Gastroesophageal sphincter (tissue), 3 donors: ENCODE measurements at regions not wholly inside any gene's neighbourhood (a gene's known extent, or its start where the extent isn't known, plus 50 kb on each side); places are given as distances from the start of the nearest gene placed in this dataset.

Source experiments
- EP300 ChIP-seq: sonication (generic); formaldehyde crosslinking; IDR thresholded peaks from one replicate; pipeline ENCODE4 v1.6.1; 2017; ENCODE audit warnings: antibody characterized with exemption, mild to moderate bottlenecking
- POLR2A ChIP-seq, 2 donors: fragments of 450-650 bp; IDR thresholded peaks; one replicate each; pipeline ENCODE4 v1.6.1; 2017; ENCODE audit warnings: antibody characterized with exemption in 2 of 2, mild to moderate bottlenecking in 2 of 2, moderate library complexity in 1 of 2
- POLR2AphosphoS5 ChIP-seq: sonication (generic); formaldehyde crosslinking; IDR thresholded peaks from one replicate; pipeline ENCODE4 v1.6.1; 2017; ENCODE audit warnings: antibody characterized with exemption
- TF ChIP-seq, protein P1 (sequence below), 4 experiments: fragments of 200-600 bp in 2 of 4; fragments of 450-650 bp in 2 of 4; sonication (generic) in 1 of 4; IDR thresholded peaks; one replicate each; pipeline ENCODE4 v1.5.1; 2017 to 2019; ENCODE audit warnings: antibody characterized with exemption in 4 of 4, mild to moderate bottlenecking in 2 of 4, moderate library complexity in 2 of 4

DNA sequence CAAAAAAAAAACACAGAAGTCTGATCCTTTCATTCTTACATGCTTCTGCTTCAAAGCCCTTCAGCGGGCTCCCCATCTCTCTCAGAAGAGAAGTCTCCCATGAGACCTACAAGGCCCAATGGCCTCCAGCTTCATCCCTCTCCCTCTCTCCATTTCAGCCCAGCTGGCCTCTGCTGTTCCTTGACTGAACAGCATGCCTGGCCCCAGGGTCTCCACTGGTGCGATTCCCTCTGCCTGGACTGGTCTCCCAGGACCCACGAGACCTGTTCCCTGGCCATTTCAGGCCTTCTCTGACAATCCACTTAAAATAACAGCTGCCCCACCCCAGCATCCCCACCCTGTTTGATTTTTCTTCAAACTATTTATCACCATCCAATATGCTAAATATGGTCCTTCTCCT, 91.2 kb downstream of the AIPL1 start:
- TF ChIP-seq POLR2AphosphoS5: no peak
- TF ChIP-seq, protein P1, sequence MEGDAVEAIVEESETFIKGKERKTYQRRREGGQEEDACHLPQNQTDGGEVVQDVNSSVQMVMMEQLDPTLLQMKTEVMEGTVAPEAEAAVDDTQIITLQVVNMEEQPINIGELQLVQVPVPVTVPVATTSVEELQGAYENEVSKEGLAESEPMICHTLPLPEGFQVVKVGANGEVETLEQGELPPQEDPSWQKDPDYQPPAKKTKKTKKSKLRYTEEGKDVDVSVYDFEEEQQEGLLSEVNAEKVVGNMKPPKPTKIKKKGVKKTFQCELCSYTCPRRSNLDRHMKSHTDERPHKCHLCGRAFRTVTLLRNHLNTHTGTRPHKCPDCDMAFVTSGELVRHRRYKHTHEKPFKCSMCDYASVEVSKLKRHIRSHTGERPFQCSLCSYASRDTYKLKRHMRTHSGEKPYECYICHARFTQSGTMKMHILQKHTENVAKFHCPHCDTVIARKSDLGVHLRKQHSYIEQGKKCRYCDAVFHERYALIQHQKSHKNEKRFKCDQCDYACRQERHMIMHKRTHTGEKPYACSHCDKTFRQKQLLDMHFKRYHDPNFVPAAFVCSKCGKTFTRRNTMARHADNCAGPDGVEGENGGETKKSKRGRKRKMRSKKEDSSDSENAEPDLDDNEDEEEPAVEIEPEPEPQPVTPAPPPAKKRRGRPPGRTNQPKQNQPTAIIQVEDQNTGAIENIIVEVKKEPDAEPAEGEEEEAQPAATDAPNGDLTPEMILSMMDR (IDR thresholded peaks at IDR 0.05): no peak
- TF ChIP-seq POLR2A (IDR thresholded peaks at IDR 0.05): no peak
- no peak for TF ChIP-seq EP300
